DND-41 (cell line): ENCODE measurements at regions not wholly inside any gene's neighbourhood (a gene's known extent, or its start where the extent isn't known, plus 50 kb on each side); places are given as distances from the start of the nearest gene placed in this dataset.

Experiments used
- ATAC-seq: fragments of 200-7000 bp; cut with Tn5 transposase; 3 replicates; pipeline ENCODE4 v1.9.1; 2021; ENCODE audit warnings: low read depth; ENCODE audit not compliant: insufficient read depth
- DNase-seq: peaks from one replicate; pipeline ENCODE4 v3.0.0-alpha.2; 2020
- H2AFZ ChIP-seq: 2 replicates; pipeline ENCODE4 v1.6.0; 2012; ENCODE audit warnings: low read depth, low read length
- H3K27ac ChIP-seq: 2 replicates; pipeline ENCODE4 v1.5.1; 2012; ENCODE audit warnings: low read length, inconsistent platforms
- H3K27me3 ChIP-seq: fragments of 200-600 bp; sonication (generic); 2 replicates; pipeline ENCODE4 v1.6.0; 2012; ENCODE audit warnings: low read length, mild to moderate bottlenecking, inconsistent platforms; ENCODE audit not compliant: insufficient read depth, poor library complexity
- H3K36me3 ChIP-seq: 2 replicates; pipeline ENCODE4 v1.5.1; 2012; ENCODE audit warnings: low read length, inconsistent platforms; ENCODE audit not compliant: insufficient read depth
- H3K4me1 ChIP-seq: 2 replicates; pipeline ENCODE4 v1.5.1; 2012; ENCODE audit warnings: mild to moderate bottlenecking, low read length; ENCODE audit not compliant: insufficient read depth
- H3K4me2 ChIP-seq: 2 replicates; pipeline ENCODE4 v1.6.0; 2012; ENCODE audit warnings: mild to moderate bottlenecking, moderate library complexity, low read length, inconsistent platforms; ENCODE audit not compliant: insufficient read depth
- H3K4me3 ChIP-seq, 2 experiments: fragments of 200-600 bp in 1 of 2; shearing (Covaris generic) in 1 of 2; 2 replicates each; pipeline ENCODE4 v1.5.1; 2012 to 2016; ENCODE audit warnings: inconsistent platforms in 2 of 2, low read length in 2 of 2, mild to moderate bottlenecking in 2 of 2, low read depth in 1 of 2, moderate library complexity in 1 of 2
- H3K79me2 ChIP-seq: 2 replicates; pipeline ENCODE4 v1.6.0; 2012; ENCODE audit warnings: low read length, inconsistent platforms; ENCODE audit not compliant: insufficient read depth
- H3K9ac ChIP-seq: 2 replicates; pipeline ENCODE4 v1.6.0; 2012; ENCODE audit warnings: low read depth, mild to moderate bottlenecking, inconsistent platforms, low read length, moderate library complexity
- H3K9me3 ChIP-seq: 2 replicates; pipeline ENCODE4 v1.5.1; 2012; ENCODE audit warnings: low read length, moderate library complexity, mild to moderate bottlenecking, inconsistent platforms; ENCODE audit not compliant: insufficient read depth, severe bottlenecking
- H4K20me1 ChIP-seq: 2 replicates; pipeline ENCODE4 v1.6.0; 2012; ENCODE audit warnings: low read length; ENCODE audit not compliant: insufficient read depth
- EZH2 ChIP-seq: IDR thresholded peaks from 3 replicates; pipeline ENCODE4 v1.6.1; 2012; ENCODE audit warnings: borderline replicate concordance, low read depth, mild to moderate bottlenecking, moderate library complexity, low read length, inconsistent platforms; ENCODE audit not compliant: severe bottlenecking
- TF ChIP-seq, protein P1 (sequence below): IDR thresholded peaks from 2 replicates; pipeline ENCODE4 v1.5.1; 2012; ENCODE audit warnings: borderline replicate concordance, low read length, moderate library complexity, mild to moderate bottlenecking; ENCODE audit not compliant: poor library complexity, severe bottlenecking; ENCODE audit errors: extremely low read depth

DNA sequence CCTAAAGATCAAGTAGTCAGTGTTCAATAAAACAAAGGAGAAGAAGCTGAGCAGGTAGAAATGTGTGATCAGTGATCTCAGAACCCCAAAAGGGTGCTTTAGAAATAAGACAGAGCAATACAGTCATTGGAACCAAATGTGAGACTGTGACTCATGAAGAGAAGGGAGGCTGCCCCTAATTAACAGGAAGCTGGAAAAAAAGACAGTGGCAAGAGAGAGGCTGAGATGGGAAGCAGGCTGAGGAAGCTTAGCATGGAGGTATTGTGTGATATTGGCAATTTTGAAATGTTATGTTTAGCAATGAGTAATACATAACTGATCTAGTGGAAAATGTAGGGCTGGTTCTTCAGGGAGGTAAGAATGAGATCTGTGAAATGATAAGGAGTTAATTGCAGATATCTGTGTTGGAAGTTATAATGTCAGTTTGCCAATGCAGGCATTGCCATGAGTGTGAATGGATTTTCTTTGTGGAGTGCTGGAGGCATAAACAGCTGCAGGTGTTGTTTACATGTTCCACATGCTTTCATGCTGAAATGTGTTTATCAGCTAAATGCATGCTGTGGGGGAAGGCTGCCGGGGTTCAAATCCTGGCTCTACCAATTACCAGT, 90.6 kb upstream of the CACNA1E start:
- no peak overlapping the region for H3K27ac ChIP-seq
- DNase-seq, result no peak
- H3K27me3 ChIP-seq, result peaks cover 4% of the 10 kb centered on the region
- no peak overlapping the region for H2AFZ ChIP-seq
- no peak overlapping the region for H3K4me2 ChIP-seq
- no peaks in the 10 kb centered on the region for H4K20me1 ChIP-seq
- no peak for TF ChIP-seq EZH2
- H3K4me3 ChIP-seq, result no peak overlapping the region
- ATAC-seq, result no peak
- H3K4me1 ChIP-seq, result peaks cover 5% of the 10 kb centered on the region; the same call in 1 of the 2 replicates
- H3K9me3 ChIP-seq, result no peaks in the 10 kb centered on the region
- H3K9ac ChIP-seq, result no peak overlapping the region
- H3K36me3 ChIP-seq, result no peaks in the 10 kb centered on the region
- no peaks in the 10 kb centered on the region for H3K79me2 ChIP-seq

DNA sequence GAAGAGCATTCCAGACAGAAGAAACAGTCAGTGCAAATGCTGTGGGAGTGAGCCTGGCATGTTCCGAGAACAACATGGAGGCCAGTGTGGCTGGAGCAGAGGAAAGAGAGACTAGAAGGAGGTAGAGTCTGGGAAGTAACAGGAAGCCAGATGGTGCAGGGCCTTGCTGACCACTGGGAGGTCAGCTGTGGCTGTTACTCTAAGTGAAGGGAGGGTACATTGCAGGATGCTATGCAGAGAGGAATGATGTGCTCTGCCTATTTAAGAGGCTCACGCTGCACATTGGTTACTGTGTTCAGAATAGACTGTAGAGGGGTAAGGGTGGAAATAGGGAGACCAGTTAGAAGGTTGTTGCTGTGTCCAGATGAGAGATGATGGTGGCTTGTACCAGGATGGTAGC, 88.6 kb upstream of the CACNA1E start:
- H3K27ac ChIP-seq, result no peak overlapping the region
- TF ChIP-seq, protein P1, sequence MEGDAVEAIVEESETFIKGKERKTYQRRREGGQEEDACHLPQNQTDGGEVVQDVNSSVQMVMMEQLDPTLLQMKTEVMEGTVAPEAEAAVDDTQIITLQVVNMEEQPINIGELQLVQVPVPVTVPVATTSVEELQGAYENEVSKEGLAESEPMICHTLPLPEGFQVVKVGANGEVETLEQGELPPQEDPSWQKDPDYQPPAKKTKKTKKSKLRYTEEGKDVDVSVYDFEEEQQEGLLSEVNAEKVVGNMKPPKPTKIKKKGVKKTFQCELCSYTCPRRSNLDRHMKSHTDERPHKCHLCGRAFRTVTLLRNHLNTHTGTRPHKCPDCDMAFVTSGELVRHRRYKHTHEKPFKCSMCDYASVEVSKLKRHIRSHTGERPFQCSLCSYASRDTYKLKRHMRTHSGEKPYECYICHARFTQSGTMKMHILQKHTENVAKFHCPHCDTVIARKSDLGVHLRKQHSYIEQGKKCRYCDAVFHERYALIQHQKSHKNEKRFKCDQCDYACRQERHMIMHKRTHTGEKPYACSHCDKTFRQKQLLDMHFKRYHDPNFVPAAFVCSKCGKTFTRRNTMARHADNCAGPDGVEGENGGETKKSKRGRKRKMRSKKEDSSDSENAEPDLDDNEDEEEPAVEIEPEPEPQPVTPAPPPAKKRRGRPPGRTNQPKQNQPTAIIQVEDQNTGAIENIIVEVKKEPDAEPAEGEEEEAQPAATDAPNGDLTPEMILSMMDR, result no peak
- TF ChIP-seq EZH2, result no peak
- DNase-seq, result no peak
- H4K20me1 ChIP-seq, result no peaks in the 10 kb centered on the region
- H3K4me1 ChIP-seq, result peaks cover 5% of the 10 kb centered on the region; the same call in 1 of the 2 replicates
- ATAC-seq, result no peak
- no peaks in the 10 kb centered on the region for H3K9me3 ChIP-seq
- peaks cover 14% of the 10 kb centered on the region for H3K27me3 ChIP-seq
- no peaks in the 10 kb centered on the region for H3K79me2 ChIP-seq
- no peak overlapping the region for H3K4me3 ChIP-seq
- H3K36me3 ChIP-seq, result no peaks in the 10 kb centered on the region
- H3K4me2 ChIP-seq, result no peak overlapping the region
- no peak overlapping the region for H3K9ac ChIP-seq
- H2AFZ ChIP-seq, result no peak overlapping the region

DNA sequence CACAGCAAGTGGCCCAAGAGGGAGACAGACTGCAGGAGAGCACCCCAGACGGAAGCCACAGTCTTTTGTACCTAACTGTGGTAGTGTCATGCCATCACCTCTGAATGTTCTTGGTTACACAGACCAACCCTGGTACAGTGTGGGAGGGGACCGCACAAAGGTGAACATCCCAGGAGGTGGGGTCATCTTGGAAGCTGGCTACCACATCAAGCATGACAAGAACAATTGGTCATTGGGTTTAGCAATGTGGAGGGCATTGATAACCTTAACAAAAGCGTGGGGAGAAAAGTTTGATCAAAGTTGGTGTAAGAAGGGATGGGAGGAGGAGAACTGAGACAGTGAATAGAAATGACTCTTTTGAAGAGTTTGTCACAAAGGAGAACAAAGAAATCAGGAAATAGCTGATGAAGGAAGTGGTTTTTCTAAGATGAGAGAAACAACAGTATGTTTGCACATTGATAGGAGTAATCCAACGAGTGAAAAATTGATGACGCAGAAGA, 87.1 kb upstream of the CACNA1E start:
- Histone ChIP-seq H3K4me2 (no peak overlapping the region), H3K9ac (no peak overlapping the region), H3K4me3 (no peak overlapping the region), H2AFZ (no peak overlapping the region), H3K79me2 (no peaks in the 10 kb centered on the region), H3K27me3 (peaks cover 20% of the 10 kb centered on the region), H4K20me1 (no peaks in the 10 kb centered on the region), H3K4me1 (peaks cover 5% of the 10 kb centered on the region; the same call in 1 of the 2 replicates), H3K9me3 (no peaks in the 10 kb centered on the region), H3K27ac (no peak overlapping the region), H3K36me3 (no peaks in the 10 kb centered on the region)
- ATAC-seq (peak; percentile 52; the same call in 2 of the 3 replicates), DNase-seq (no peak)
- no peak for TF ChIP-seq EZH2
- TF ChIP-seq, protein P1, result no peak

- Histone ChIP-seq H3K4me3 (no peak overlapping the region), H3K27me3 (peaks cover 18% of the 10 kb centered on the region), H3K9me3 (no peaks in the 10 kb centered on the region), H3K9ac (no peak overlapping the region), H3K27ac (no peak overlapping the region), H3K36me3 (no peaks in the 10 kb centered on the region), H3K4me2 (no peak overlapping the region), H4K20me1 (no peaks in the 10 kb centered on the region), H3K79me2 (no peaks in the 10 kb centered on the region), H2AFZ (no peak overlapping the region), H3K4me1 (peaks cover 5% of the 10 kb centered on the region; the same call in 1 of the 2 replicates)
- DNase-seq (no peak), ATAC-seq (no peak)
- no peak for TF ChIP-seq EZH2
- TF ChIP-seq, protein P1, result no peak
Measured at GRCh38 chr1:181396811-181397210, 86.5 kb upstream of the CACNA1E start.
